ENCODE measurements at regions not wholly inside any gene's neighbourhood (a gene's known extent, or its start where the extent isn't known, plus 50 kb on each side); places are given as distances from the start of the nearest gene placed in this dataset.
"Not testable (repeated sequence)": the region's sequence is repeated elsewhere in the genome, so short reads cannot be mapped to it uniquely, and the experiment has no call there.

GRCh38 chr20:29687438-29687837, 1570.0 kb upstream of the DEFB115 start:
- no peak overlapping the region for H3K4me3 ChIP-seq (ENCODE audit: low read length)
- no peak for DNase-seq (ENCODE audit: low read depth, low spot score)

GRCh38 chr20:29689411-29690225, 1567.8 kb upstream of the DEFB115 start:
- no peak overlapping the region for H3K4me3 ChIP-seq (ENCODE audit: low read length)
- DNase-seq (ENCODE audit: low read depth, low spot score) = no peak

- DNase-seq (ENCODE audit: low read depth, low spot score) = no peak
- H3K4me3 ChIP-seq (ENCODE audit: low read length) = no peak overlapping the region
Measured at GRCh38 chr20:29690274-29690673, 1567.2 kb upstream of the DEFB115 start.

GRCh38 chr20:29740601-29740950, 1516.9 kb upstream of the DEFB115 start:
- DNase-seq (ENCODE audit: low read depth, low spot score) = no peak
- no peak overlapping the region for H3K4me3 ChIP-seq (ENCODE audit: low read length)

GRCh38 chr20:29740951-29741593, 1516.4 kb upstream of the DEFB115 start:
- DNase-seq (ENCODE audit: low read depth, low spot score) = no peak
- H3K4me3 ChIP-seq (ENCODE audit: low read length) = no peak overlapping the region

- H3K4me3 ChIP-seq (ENCODE audit: low read length) = no peak overlapping the region
- DNase-seq (ENCODE audit: low read depth, low spot score) = no peak
Measured at GRCh38 chr20:29741594-29741893, 1515.9 kb upstream of the DEFB115 start.

GRCh38 chr20:29741894-29742698, 1515.4 kb upstream of the DEFB115 start:
- DNase-seq (ENCODE audit: low read depth, low spot score) = no peak
- H3K4me3 ChIP-seq (ENCODE audit: low read length) = no peak overlapping the region

GRCh38 chr20:29742699-29743100, 1514.8 kb upstream of the DEFB115 start:
- no peak overlapping the region for H3K4me3 ChIP-seq (ENCODE audit: low read length)
- DNase-seq (ENCODE audit: low read depth, low spot score) = no peak

GRCh38 chr20:29743101-29743931, 1514.1 kb upstream of the DEFB115 start:
- DNase-seq (ENCODE audit: low read depth, low spot score) = no peak
- H3K4me3 ChIP-seq (ENCODE audit: low read length) = no peak overlapping the region

- DNase-seq (ENCODE audit: low read depth, low spot score) = no peak
- no peak overlapping the region for H3K4me3 ChIP-seq (ENCODE audit: low read length)
Measured at GRCh38 chr20:29744071-29744470, 1513.4 kb upstream of the DEFB115 start.

GRCh38 chr20:29745534-29746245, 1511.8 kb upstream of the DEFB115 start:
- H3K4me3 ChIP-seq (ENCODE audit: low read length); DNase-seq (ENCODE audit: low read depth, low spot score): not testable (repeated sequence)

GRCh38 chr20:29750268-29750899, 1507.1 kb upstream of the DEFB115 start:
- H3K4me3 ChIP-seq (ENCODE audit: low read length) = no peak overlapping the region
- no peak for DNase-seq (ENCODE audit: low read depth, low spot score)

- DNase-seq (ENCODE audit: low read depth, low spot score); H3K4me3 ChIP-seq (ENCODE audit: low read length): not testable (repeated sequence)
Measured at GRCh38 chr20:29752644-29753425, 1504.6 kb upstream of the DEFB115 start.

GRCh38 chr20:29753426-29753746, 1504.1 kb upstream of the DEFB115 start:
- not testable (repeated sequence) for H3K4me3 ChIP-seq (ENCODE audit: low read length)

GRCh38 chr20:29753879-29754278, 1503.6 kb upstream of the DEFB115 start:
- not testable (repeated sequence) for DNase-seq (ENCODE audit: low read depth, low spot score); H3K4me3 ChIP-seq (ENCODE audit: low read length)

More at GRCh38 chr20:29753426-29753746, 1504.1 kb upstream of the DEFB115 start:
- peak; percentile 32 for DNase-seq (ENCODE audit: low read depth, low spot score)

GRCh38 chr20:29755854-29756498, 1501.5 kb upstream of the DEFB115 start:
- H3K4me3 ChIP-seq (ENCODE audit: low read length); DNase-seq (ENCODE audit: low read depth, low spot score): not testable (repeated sequence)

- H3K4me3 ChIP-seq (ENCODE audit: low read length) = no peak overlapping the region
- no peak for DNase-seq (ENCODE audit: low read depth, low spot score)
Measured at GRCh38 chr20:29756664-29757063, 1500.8 kb upstream of the DEFB115 start.

All from Jurkat, Clone E6-1 (cell line).